ENCODE measurements at regions not wholly inside any gene's neighbourhood (a gene's known extent, or its start where the extent isn't known, plus 50 kb on each side); places are given as distances from the start of the nearest gene placed in this dataset.
"Not testable (repeated sequence)": the region's sequence is repeated elsewhere in the genome, so short reads cannot be mapped to it uniquely, and the experiment has no call there.

DNA sequence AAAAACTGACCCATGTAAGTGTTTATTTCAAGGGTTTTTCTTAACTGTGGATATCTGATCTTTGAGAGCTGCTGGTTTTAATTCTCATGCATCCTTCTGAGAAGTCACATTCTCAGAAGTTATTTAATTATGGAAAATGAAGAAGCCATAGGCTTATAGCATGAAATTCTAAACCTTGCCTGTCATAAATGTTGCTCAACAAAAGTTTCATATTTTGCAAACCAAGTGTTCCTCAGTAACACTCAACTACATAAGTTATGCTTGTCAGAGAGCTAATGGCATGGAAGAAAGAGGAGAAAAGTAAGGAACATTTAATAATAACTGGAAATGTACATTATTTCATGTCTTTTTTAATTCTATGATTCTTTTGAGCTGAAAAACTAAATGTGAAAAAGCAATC is 78.6 kb upstream of the MPP7 start:
- no peak for TF ChIP-seq GATA1 (IDR thresholded peaks at IDR 0.05; ENCODE audit: low read depth, low read length)
- no peak for TF ChIP-seq POLR2A (IDR thresholded peaks at IDR 0.05; ENCODE audit: low read length)
- DNase-seq = no peak

DNA sequence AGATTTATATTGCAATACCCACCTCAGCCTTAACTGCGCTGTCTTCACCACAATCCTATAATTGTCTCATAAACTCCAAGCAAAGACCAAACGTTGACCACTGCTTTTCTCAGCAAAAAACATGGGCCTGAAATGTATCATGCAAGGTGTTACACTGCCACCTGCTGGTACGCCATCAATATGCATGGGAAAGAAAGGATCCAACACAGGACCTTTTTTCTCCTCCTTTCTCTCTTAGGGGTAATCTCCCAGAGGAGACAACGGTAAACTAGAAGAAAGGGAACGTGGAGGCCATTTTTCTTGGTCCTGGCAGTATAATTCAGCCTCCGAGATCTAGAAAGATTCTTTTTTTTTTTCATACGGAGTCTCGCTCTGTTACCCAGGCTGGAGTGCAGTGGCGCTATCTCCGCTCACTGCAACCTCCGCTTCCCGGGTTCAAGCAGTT is 79.1 kb upstream of the MPP7 start:
- TF ChIP-seq POLR2A (IDR thresholded peaks at IDR 0.05; ENCODE audit: low read length) = no peak
- no peak for TF ChIP-seq GATA1 (IDR thresholded peaks at IDR 0.05; ENCODE audit: low read depth, low read length)
- peak; percentile 73 to 80 for DNase-seq

DNA sequence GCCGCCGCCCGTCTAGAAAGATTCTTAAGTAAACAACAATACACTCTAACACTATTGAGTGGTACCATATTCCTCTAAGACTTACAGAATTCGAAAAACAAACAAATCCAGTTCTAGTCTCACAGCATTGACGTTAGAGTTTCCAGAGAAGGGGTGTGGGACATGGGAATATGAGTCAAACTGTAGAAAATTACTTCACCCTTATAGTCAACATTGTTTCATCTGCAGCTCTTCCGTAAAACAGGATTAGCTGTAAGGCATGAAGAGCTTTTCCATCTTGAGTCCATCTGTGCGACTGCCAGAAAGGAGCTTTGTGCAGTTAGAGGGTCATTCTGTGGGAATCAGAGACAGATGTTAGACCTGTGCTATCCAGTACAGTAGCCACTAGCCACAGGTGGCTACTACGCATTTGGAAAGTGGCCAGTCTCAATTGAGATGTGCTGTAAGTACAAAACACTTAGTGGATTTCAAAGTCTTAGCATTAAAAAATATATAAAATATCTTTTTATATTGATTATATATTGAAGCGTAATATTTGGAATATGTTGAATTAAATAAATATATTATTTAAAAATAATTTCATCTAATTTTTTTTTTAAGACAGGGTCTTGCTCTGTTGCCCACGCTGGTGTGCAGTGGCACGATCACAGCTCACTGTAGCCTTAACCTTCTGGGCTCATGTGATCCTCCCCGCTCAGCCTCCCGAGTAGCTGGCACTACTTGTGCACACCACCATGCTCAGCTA is 79.8 kb upstream of the MPP7 start:
- no peak for TF ChIP-seq GATA1 (IDR thresholded peaks at IDR 0.05; ENCODE audit: low read depth, low read length)
- no peak for TF ChIP-seq POLR2A (IDR thresholded peaks at IDR 0.05; ENCODE audit: low read length)
- DNase-seq = no peak

DNA sequence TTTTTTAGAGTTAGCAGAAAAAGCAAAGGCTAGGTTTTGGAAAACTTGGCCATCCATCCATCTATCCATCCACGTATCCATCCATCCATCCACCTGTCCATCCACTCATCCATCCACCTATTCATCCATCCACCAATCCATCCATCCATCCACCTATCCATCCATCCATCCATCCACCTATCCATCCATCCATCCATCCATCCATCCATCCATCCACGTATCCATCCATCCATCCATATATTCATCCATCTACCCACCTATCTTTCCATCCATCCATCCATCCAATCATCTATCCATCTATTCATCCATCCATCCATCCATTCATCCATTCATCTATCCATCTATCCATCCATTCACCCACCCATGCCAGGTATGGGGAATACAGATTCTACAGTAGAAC is 81.7 kb upstream of the MPP7 start:
- no peak for DNase-seq
- TF ChIP-seq POLR2A (IDR thresholded peaks at IDR 0.05; ENCODE audit: low read length) = no peak
- no peak for TF ChIP-seq GATA1 (IDR thresholded peaks at IDR 0.05; ENCODE audit: low read depth, low read length)

DNA sequence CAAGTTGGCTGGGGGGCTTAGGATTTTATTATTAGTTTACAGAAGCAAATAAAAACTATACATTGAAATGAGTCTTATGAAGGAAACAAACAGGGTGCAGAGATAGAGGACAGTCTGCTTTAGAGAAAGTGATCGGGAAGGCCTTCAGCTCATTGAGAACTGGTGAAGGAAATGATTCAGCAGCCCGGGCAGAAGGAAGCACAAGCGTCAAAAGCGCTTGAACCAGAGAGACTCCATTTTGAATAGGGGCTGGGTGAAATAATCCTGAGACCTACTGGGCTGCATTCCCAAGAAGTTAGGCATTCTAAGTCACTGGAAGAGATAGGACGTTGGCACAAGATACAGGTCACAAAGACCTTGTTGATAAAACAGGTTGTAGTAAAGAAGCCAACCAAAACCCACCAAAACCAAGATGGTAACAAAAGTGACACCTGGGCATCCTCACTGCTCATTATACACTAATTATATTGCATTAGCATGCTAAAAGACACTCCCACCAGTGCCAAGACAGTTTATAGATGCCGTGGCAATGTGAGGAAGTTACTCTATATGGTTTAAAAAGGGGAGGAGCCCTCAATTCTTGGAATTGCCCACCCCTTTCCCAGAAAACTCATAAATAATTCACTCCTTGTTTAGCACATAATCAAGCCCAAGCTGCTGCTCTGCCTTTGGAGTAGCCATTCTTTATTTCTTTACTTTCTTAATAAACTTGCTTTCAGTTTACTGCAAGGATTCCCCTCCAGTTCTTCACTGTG is 83.1 kb upstream of the MPP7 start:
- no peak for TF ChIP-seq POLR2A (IDR thresholded peaks at IDR 0.05; ENCODE audit: low read length)
- DNase-seq = no peak

DNA sequence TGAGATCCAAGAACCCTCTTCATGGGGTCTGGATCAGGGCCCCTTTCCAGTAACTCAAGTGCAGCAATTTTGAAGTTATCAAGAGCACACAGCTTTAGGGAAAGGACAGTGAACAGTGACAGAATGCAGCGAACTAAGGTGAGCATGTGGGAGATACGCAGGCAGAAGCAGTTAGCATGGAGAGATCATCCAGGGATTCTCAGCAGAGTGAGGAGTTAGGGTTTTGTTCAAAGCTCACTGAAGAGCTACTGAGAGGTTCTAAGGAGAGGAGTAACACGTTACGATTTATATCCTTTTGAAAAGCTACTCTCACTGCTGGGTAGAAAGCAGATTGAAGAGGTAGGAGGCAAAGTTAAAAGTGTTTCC is 83.6 kb upstream of the MPP7 start:
- DNase-seq = no peak
- TF ChIP-seq POLR2A (IDR thresholded peaks at IDR 0.05; ENCODE audit: low read length) = no peak
- no peak for TF ChIP-seq GATA1 (IDR thresholded peaks at IDR 0.05; ENCODE audit: low read depth, low read length)

DNA sequence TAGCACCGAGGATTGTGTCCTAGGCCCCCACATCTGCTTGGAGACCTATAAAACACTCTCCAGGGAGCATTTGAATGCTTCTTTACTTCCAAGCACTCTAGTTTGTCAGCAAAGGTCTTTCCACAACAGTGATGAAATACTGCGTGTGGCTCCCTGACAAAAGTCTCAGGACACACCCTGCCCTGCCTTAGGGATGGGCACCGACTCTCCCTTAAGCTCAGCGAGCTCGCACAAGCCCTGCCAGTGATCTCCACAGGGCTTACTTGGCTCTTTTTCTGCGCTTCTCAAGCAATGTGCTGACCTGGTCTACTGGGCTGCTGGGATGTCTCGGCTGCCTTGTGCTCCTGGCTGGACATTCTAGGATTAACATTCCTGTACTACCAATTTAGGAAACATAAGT is 84.3 kb upstream of the MPP7 start:
- TF ChIP-seq POLR2A (IDR thresholded peaks at IDR 0.05; ENCODE audit: low read length) (no peak), GATA1 (IDR thresholded peaks at IDR 0.05; ENCODE audit: low read depth, low read length) (no peak)
- no peak for DNase-seq

DNA sequence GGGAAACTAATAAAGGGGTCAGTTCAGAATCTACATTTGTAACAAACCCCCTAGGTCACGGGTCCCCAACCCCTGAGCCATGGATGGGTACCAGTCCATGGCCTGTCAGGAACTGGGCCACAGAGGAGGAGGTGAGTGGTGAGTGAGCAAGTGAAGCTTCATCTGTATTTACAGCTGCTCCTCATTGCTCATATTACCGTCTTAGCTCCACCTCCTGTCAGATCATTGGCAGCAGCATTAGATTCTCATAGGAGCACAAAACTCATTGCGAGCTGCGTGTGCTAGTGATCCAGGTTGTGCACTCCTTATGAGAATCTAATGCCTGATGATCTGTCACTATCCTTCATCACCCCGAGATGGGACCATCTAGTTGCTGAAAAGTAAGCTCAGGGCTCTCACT is 88.4 kb upstream of the MPP7 start:
- no peak for TF ChIP-seq POLR2A (IDR thresholded peaks at IDR 0.05; ENCODE audit: low read length)
- no peak for TF ChIP-seq GATA1 (IDR thresholded peaks at IDR 0.05; ENCODE audit: low read depth, low read length)

DNA sequence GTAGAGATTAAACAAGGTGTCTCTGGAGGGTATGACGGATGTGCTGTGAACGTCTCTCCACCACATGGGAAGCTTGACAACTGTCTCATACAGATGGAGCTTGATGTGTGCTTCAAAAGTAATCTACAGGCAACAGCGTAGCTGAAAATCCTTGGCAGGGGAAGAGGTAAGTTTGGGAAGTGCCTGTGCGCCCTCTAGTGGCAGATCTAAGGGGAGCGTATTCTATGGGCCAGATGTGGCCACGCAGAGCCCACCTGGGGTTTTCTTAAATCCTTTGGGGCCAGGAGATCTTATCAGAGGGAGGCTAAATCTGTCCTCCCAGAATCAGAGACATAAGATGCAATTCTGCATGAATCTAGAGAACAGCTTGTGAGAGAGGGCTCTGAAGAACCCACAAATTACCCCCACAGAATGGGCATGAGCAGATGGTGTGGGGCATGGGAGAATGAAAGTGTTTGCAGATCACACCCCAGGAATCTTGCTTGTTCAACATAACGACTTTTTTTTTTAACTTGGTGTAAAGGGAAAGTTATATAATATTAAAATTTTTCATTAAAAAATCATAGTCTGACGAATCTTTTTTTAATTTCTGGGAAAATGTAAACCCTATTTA is 91.2 kb upstream of the MPP7 start:
- peak; percentile 59 to 74 for DNase-seq
- TF ChIP-seq POLR2A (IDR thresholded peaks at IDR 0.05; ENCODE audit: low read length) = no peak
- TF ChIP-seq GATA1 (IDR thresholded peaks at IDR 0.05; ENCODE audit: low read depth, low read length) = no peak

More for the DNA sequence above, 88.4 kb upstream of the MPP7 start:
- no peak for DNase-seq

DNA sequence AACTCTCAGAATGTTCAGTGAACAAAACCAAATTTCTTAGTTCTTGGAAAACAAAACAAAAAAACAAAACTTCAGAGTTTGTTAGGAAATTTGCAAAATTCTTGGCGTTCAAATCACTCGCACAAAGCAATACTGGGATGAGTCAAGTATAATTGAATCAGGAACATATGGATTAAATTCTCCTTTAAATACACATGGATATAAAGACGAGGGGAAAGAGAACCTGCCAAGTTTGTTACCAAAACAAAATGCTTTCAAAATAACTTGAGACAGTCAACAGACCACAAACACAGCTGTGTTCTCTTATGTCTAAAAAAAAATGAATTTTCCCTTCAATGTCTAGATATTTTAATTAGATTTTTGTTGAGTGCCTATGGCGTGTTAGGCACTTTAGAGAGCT is 93.5 kb upstream of the MPP7 start:
- no peak for DNase-seq
- TF ChIP-seq GATA1 (IDR thresholded peaks at IDR 0.05; ENCODE audit: low read depth, low read length) (no peak), POLR2A (IDR thresholded peaks at IDR 0.05; ENCODE audit: low read length) (no peak)

DNA sequence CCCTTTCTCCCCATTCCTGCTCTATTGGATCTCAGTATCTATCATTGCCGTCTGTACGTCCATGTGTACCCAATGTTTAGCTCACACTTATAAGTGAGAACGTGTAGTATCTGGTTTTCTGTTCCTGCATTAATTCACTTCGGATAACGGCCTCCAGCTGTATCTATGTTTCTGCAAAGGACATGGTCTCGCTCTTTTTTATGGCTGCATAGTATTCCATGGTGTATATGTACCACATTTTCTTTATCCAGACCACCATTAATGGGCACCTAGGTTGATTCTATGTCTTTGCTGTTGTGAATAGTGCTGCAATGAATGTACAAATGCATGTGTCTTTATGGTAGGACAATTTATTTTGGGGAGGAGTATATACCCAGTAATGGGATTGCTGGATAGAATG is 94.4 kb upstream of the MPP7 start:
- DNase-seq = no peak
- TF ChIP-seq POLR2A (IDR thresholded peaks at IDR 0.05; ENCODE audit: low read length) (no peak), GATA1 (IDR thresholded peaks at IDR 0.05; ENCODE audit: low read depth, low read length) (no peak)

DNA sequence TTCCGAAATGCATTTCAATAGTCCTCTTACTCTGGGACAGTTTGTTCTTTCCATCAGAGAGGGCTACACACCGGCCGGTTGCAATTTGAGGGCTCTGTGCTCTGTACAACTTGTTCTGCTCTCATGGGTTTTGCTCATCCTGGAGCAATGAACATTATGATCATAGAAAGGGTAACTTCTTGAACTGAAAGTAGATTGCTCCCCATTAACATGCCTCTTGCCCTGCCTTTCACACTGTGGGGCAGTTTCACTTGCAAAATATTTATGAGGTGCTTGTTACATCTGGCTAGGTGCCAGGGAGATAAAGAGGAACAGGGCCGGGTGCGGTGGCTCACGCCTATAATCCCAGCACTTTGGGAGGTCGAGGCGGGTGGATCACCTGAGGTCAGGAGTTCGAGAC is 97.3 kb upstream of the MPP7 start:
- DNase-seq = no peak
- no peak for TF ChIP-seq POLR2A (IDR thresholded peaks at IDR 0.05; ENCODE audit: low read length)
- no peak for TF ChIP-seq GATA1 (IDR thresholded peaks at IDR 0.05; ENCODE audit: low read depth, low read length)

DNA sequence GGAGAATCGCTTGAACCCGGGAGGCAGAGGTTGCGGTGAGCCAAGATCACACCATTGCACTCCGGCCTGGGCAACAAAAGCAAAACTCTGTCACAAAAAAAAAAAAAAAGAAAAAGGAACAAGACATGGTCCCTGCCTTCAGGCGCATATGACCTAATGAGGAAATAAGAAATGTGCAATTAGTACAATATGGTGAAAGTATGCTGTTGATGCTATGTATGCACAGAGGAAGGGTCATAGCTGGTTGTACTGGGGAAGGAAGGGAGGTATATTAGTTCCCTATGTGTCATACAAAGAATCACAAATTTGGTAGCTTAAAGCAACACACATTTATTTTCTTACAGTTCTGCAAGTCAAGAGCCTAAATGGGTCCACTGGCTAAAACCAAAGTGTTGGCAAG is 97.8 kb upstream of the MPP7 start:
- DNase-seq = no peak
- TF ChIP-seq POLR2A (IDR thresholded peaks at IDR 0.05; ENCODE audit: low read length) (no peak), GATA1 (IDR thresholded peaks at IDR 0.05; ENCODE audit: low read depth, low read length) (no peak)

DNA sequence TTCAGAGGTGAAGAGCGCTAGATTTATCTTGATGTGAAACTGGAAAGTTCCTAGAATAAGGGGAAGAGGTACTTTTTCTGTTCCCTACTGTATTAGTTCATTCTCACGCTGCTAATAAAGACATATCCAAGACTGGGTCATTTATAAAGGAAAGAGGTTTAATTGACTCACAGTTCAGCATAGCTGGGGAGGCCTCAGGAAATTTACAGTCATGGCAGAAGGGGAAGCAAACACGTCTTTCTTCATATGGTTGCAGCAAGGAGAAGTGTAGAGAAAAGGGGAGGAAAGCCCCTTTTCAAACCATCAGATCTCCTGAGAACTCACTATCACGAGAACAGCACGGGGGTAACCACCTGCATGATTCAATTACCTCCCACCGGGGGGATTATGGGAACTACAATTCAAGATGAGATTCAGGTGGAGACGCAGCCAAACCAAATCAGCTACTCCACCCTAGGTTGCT is 99.8 kb upstream of the MPP7 start:
- DNase-seq = not testable (repeated sequence)

DNA sequence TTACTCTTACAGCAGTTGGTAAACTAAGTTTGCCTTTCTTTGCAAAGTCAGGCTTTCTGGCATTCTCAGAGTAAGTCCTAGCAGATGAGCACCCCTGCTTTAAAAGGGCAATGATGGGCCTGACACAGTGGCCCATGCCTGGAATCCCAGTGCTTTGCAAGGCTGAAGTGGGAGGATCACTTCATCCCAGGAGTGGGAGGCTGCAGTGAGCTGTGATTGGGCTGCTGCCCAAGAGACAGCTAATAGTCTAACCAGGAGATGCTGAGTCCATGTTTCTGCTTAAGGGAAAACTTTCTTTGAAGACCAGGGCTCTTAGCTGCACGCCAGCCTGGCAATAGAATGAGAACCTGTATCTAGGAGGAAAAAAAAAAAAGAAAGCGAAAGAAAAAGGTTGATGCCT is 100.2 kb upstream of the MPP7 start:
- no peak for DNase-seq
- TF ChIP-seq POLR2A (IDR thresholded peaks at IDR 0.05; ENCODE audit: low read length) (no peak), GATA1 (IDR thresholded peaks at IDR 0.05; ENCODE audit: low read depth, low read length) (no peak)

All from erythroblast (primary cell).